ENCODE measurements at regions not wholly inside any gene's neighbourhood (a gene's known extent, or its start where the extent isn't known, plus 50 kb on each side); places are given as distances from the start of the nearest gene placed in this dataset.

DNA sequence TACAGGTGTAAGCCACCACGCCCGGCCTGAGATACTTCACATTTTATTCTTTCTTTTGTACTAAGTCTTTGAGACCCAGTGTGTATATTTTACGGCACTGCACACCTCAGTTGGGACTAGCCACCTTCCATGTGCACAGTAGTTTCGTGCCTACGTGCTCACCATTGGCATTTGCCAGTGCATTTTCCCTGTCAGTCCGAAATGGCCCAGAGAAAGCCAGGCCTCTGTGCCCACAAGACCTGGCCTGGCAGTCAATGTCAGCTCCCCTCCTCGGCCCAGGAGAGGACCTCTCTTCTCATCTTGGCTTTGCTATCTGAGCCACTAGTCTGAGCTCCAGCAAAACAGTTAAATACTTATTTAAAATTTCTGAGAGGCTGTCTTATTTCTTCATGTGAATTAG is 147.8 kb upstream of the KLHL29 start:
- TF ChIP-seq POLR2A (IDR thresholded peaks at IDR 0.05; ENCODE audit: low read depth, low read length), result no peak
- no peak for TF ChIP-seq POLR2AphosphoS5 (IDR thresholded peaks at IDR 0.05; ENCODE audit: low read depth, low read length)
- TF ChIP-seq POU2F2 (IDR thresholded peaks at IDR 0.05; ENCODE audit: low read depth, low read length), result no peak
- no peak for TF ChIP-seq TAF1 (IDR thresholded peaks at IDR 0.05; ENCODE audit: low read depth, low read length)
- no peak for TF ChIP-seq SPI1 (IDR thresholded peaks at IDR 0.05; ENCODE audit: low read depth, low read length)
